ENCODE measurements at regions not wholly inside any gene's neighbourhood (a gene's known extent, or its start where the extent isn't known, plus 50 kb on each side); places are given as distances from the start of the nearest gene placed in this dataset.

- no peaks in the 10 kb centered on the region for H3K4me1 ChIP-seq (ENCODE audit: insufficient read depth)
- no peak for DNase-seq (ENCODE audit: low spot score)
- no peak overlapping the region for H2AFZ ChIP-seq
- H3K4me3 ChIP-seq: no peak overlapping the region
- H3K27me3 ChIP-seq: no peaks in the 10 kb centered on the region
- WGBS (ENCODE audit: low lambda C conversion rate, missing lambda C conversion rate): 85% methylated on average over 3 of the region's 3 CpGs
- no peak overlapping the region for H3K4me2 ChIP-seq
- no peaks in the 10 kb centered on the region for H3K9me3 ChIP-seq (ENCODE audit: low read depth)
- TF ChIP-seq EZH2 (IDR thresholded peaks at IDR 0.05; ENCODE audit: borderline replicate concordance): no peak
- no peak for TF ChIP-seq EZH2phosphoT487 (IDR thresholded peaks at IDR 0.05; ENCODE audit: low read depth, severe bottlenecking, unreplicated experiment)
- no peak for TF ChIP-seq CTCF (IDR thresholded peaks at IDR 0.05; ENCODE audit: poor library complexity)
- no peaks in the 10 kb centered on the region for H3K36me3 ChIP-seq (replicated peaks; ENCODE audit: insufficient read depth, low read depth)
- H3K9me2 ChIP-seq (replicated peaks; ENCODE audit: insufficient read depth): no peaks in the 10 kb centered on the region
- H3K79me2 ChIP-seq: no peaks in the 10 kb centered on the region
- no peaks in the 10 kb centered on the region for H4K20me1 ChIP-seq (ENCODE audit: insufficient read depth, poor library complexity, severe bottlenecking)
- H3K27ac ChIP-seq: no peak overlapping the region
These were observed 837.1 kb upstream of the POU3F3 start for GRCh38 chr2:104016801-104017200.

- Histone ChIP-seq H3K27ac (no peak overlapping the region), H3K4me3 (no peak overlapping the region), H3K27me3 (no peaks in the 10 kb centered on the region), H3K9me2 (replicated peaks; ENCODE audit: insufficient read depth) (no peaks in the 10 kb centered on the region), H3K79me2 (no peaks in the 10 kb centered on the region), H4K20me1 (ENCODE audit: insufficient read depth, poor library complexity, severe bottlenecking) (no peaks in the 10 kb centered on the region), H3K4me2 (no peak overlapping the region), H3K36me3 (replicated peaks; ENCODE audit: insufficient read depth, low read depth) (no peaks in the 10 kb centered on the region), H3K4me1 (ENCODE audit: insufficient read depth) (no peaks in the 10 kb centered on the region), H2AFZ (no peak overlapping the region), H3K9me3 (ENCODE audit: low read depth) (no peaks in the 10 kb centered on the region)
- no peak for DNase-seq (ENCODE audit: low spot score)
- WGBS (ENCODE audit: low lambda C conversion rate, missing lambda C conversion rate): 98% methylated on average over 2 of the region's 2 CpGs
- TF ChIP-seq CTCF (IDR thresholded peaks at IDR 0.05; ENCODE audit: poor library complexity) (no peak), EZH2 (IDR thresholded peaks at IDR 0.05; ENCODE audit: borderline replicate concordance) (no peak), EZH2phosphoT487 (IDR thresholded peaks at IDR 0.05; ENCODE audit: low read depth, severe bottlenecking, unreplicated experiment) (no peak)
These were observed 830.6 kb upstream of the POU3F3 start for GRCh38 chr2:104023306-104023705.

- no peaks in the 10 kb centered on the region for H3K9me2 ChIP-seq (replicated peaks; ENCODE audit: insufficient read depth)
- H4K20me1 ChIP-seq (ENCODE audit: insufficient read depth, poor library complexity, severe bottlenecking): no peaks in the 10 kb centered on the region
- H3K4me1 ChIP-seq (ENCODE audit: insufficient read depth): no peaks in the 10 kb centered on the region
- H2AFZ ChIP-seq: no peak overlapping the region
- no peak overlapping the region for H3K27ac ChIP-seq
- DNase-seq (ENCODE audit: low spot score): no peak
- TF ChIP-seq EZH2phosphoT487 (IDR thresholded peaks at IDR 0.05; ENCODE audit: low read depth, severe bottlenecking, unreplicated experiment) (no peak), EZH2 (IDR thresholded peaks at IDR 0.05; ENCODE audit: borderline replicate concordance) (no peak), CTCF (IDR thresholded peaks at IDR 0.05; ENCODE audit: poor library complexity) (no peak)
- no peaks in the 10 kb centered on the region for H3K9me3 ChIP-seq (ENCODE audit: low read depth)
- H3K79me2 ChIP-seq: no peaks in the 10 kb centered on the region
- H3K4me3 ChIP-seq: no peak overlapping the region
- WGBS (ENCODE audit: low lambda C conversion rate, missing lambda C conversion rate): 59% methylated on average over 8 of the region's 8 CpGs
- H3K36me3 ChIP-seq (replicated peaks; ENCODE audit: insufficient read depth, low read depth): no peaks in the 10 kb centered on the region
- H3K27me3 ChIP-seq: no peaks in the 10 kb centered on the region
- no peak overlapping the region for H3K4me2 ChIP-seq
These were observed 830.1 kb upstream of the POU3F3 start for GRCh38 chr2:104023765-104024164.

GRCh38 chr2:104025295-104025694 lies 828.6 kb upstream of the POU3F3 start:
- H4K20me1 ChIP-seq (ENCODE audit: insufficient read depth, poor library complexity, severe bottlenecking): no peaks in the 10 kb centered on the region
- 76% methylated on average over 1 of the region's 1 CpG for WGBS (ENCODE audit: low lambda C conversion rate, missing lambda C conversion rate)
- DNase-seq (ENCODE audit: low spot score): no peak

More at GRCh38 chr2:104025295-104025694, 828.6 kb upstream of the POU3F3 start:
- Histone ChIP-seq H3K27ac (no peak overlapping the region), H3K9me2 (replicated peaks; ENCODE audit: insufficient read depth) (no peaks in the 10 kb centered on the region), H3K36me3 (replicated peaks; ENCODE audit: insufficient read depth, low read depth) (no peaks in the 10 kb centered on the region), H3K27me3 (no peaks in the 10 kb centered on the region), H3K4me1 (ENCODE audit: insufficient read depth) (no peaks in the 10 kb centered on the region), H3K4me3 (no peak overlapping the region), H2AFZ (no peak overlapping the region), H3K79me2 (no peaks in the 10 kb centered on the region), H3K9me3 (ENCODE audit: low read depth) (no peaks in the 10 kb centered on the region), H3K4me2 (no peak overlapping the region)
- TF ChIP-seq EZH2 (IDR thresholded peaks at IDR 0.05; ENCODE audit: borderline replicate concordance) (no peak), CTCF (IDR thresholded peaks at IDR 0.05; ENCODE audit: poor library complexity) (no peak), EZH2phosphoT487 (IDR thresholded peaks at IDR 0.05; ENCODE audit: low read depth, severe bottlenecking, unreplicated experiment) (no peak)
